Peyer's patch (tissue), 4 donors: ENCODE measurements at regions not wholly inside any gene's neighbourhood (a gene's known extent, or its start where the extent isn't known, plus 50 kb on each side); places are given as distances from the start of the nearest gene placed in this dataset.

Experiments used
- CTCF ChIP-seq, 6 experiments: fragments of 450-650 bp in 4 of 6; fragments of 200-600 bp in 2 of 6; sonication (generic) in 1 of 6; IDR thresholded peaks; one replicate each; pipeline ENCODE4 v1.5.1; 2017 to 2019; ENCODE audit warnings: antibody characterized with exemption in 6 of 6, mild to moderate bottlenecking in 3 of 6, moderate library complexity in 1 of 6
- POLR2A ChIP-seq, 2 donors: fragments of 450-650 bp; IDR thresholded peaks; one replicate each; pipeline ENCODE4 v1.5.1; 2017; ENCODE audit warnings: antibody characterized with exemption in 2 of 2, mild to moderate bottlenecking in 2 of 2, moderate library complexity in 2 of 2

GRCh38 chr4:104879854-104880253 is 266.8 kb upstream of the TET2 start:
- TF ChIP-seq CTCF (IDR thresholded peaks at IDR 0.05), result no peak
- TF ChIP-seq POLR2A (IDR thresholded peaks at IDR 0.05), result no peak
